Duodenal mucosa (tissue), 2 donors: ENCODE measurements at regions not wholly inside any gene's neighbourhood (a gene's known extent, or its start where the extent isn't known, plus 50 kb on each side); places are given as distances from the start of the nearest gene placed in this dataset.
"Not testable (repeated sequence)": the region's sequence is repeated elsewhere in the genome, so short reads cannot be mapped to it uniquely, and the experiment has no call there.

Source experiments
- H3K27ac ChIP-seq: one replicate; pipeline ENCODE4 v1.7.0; 2013; ENCODE audit warnings: low read depth, low read length
- H3K27me3 ChIP-seq, 2 donors: one replicate each; pipeline ENCODE4 v1.7.0; 2013; ENCODE audit warnings: low read length in 2 of 2, control low read depth in 1 of 2; ENCODE audit not compliant: insufficient read depth in 2 of 2, control insufficient read depth in 1 of 2
- H3K36me3 ChIP-seq, 2 donors: one replicate each; pipeline ENCODE4 v1.7.0; 2013; ENCODE audit warnings: low read length in 2 of 2, control low read depth in 1 of 2; ENCODE audit not compliant: insufficient read depth in 2 of 2, control insufficient read depth in 1 of 2
- H3K4me1 ChIP-seq, 2 donors: one replicate each; pipeline ENCODE4 v1.7.0; 2013; ENCODE audit warnings: low read length in 2 of 2, control low read depth in 1 of 2; ENCODE audit not compliant: insufficient read depth in 2 of 2, control insufficient read depth in 1 of 2
- H3K4me3 ChIP-seq, 2 donors: one replicate each; pipeline ENCODE4 v1.7.0; 2013; ENCODE audit warnings: low read length in 2 of 2, low read depth in 1 of 2
- H3K9ac ChIP-seq, 2 donors: one replicate each; pipeline ENCODE4 v1.7.0; 2013; ENCODE audit warnings: low read length in 2 of 2, low read depth in 1 of 2
- H3K9me3 ChIP-seq, 2 donors: one replicate each; pipeline ENCODE4 v1.7.0; 2013; ENCODE audit warnings: low read length in 2 of 2, control low read depth in 1 of 2; ENCODE audit not compliant: control insufficient read depth in 1 of 2

GRCh38 chr5:28400076-28400475 is 1361.7 kb upstream of the CDH9 start:
- Histone ChIP-seq H3K36me3 (no peaks in the 10 kb centered on the region), H3K9ac (no peak overlapping the region), H3K27me3 (no peaks in the 10 kb centered on the region), H3K4me3 (no peak overlapping the region), H3K4me1 (no peaks in the 10 kb centered on the region), H3K9me3 (peaks cover 11 to 12% of the 10 kb centered on the region in 2 donors), H3K27ac (no peak overlapping the region)

- Histone ChIP-seq H3K9me3 (peaks cover 8% of the 10 kb centered on the region in 2 donors), H3K4me3 (no peak overlapping the region), H3K4me1 (no peaks in the 10 kb centered on the region), H3K27ac (no peak overlapping the region), H3K27me3 (no peaks in the 10 kb centered on the region), H3K36me3 (no peaks in the 10 kb centered on the region), H3K9ac (no peak overlapping the region)
Observed at GRCh38 chr5:28399211-28399610, 1360.8 kb upstream of the CDH9 start.

DNA sequence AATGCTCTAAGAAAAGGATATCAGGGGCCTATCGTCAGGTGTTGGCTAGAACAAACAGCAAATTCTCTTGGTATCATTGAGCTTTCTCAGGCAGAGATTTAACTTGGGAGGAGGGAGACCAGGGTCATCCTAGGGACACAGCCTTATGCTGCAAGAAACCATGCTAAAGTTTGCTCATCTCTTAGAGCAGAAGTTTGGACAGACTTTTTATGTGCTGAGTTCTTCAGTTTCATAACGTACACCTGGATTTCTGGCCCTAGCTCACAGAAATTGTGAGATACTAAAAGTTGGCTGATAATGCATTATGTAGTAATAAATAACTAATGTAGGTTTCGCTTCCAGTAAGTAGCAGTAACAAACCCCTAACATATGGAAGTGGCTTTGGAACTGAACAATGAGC is 1359.8 kb upstream of the CDH9 start:
- Histone ChIP-seq H3K9me3 (peaks cover 6 to 8% of the 10 kb centered on the region in 2 donors), H3K4me1 (no peaks in the 10 kb centered on the region), H3K9ac (no peak overlapping the region), H3K27me3 (no peaks in the 10 kb centered on the region), H3K27ac (no peak overlapping the region), H3K4me3 (no peak overlapping the region), H3K36me3 (no peaks in the 10 kb centered on the region)

DNA sequence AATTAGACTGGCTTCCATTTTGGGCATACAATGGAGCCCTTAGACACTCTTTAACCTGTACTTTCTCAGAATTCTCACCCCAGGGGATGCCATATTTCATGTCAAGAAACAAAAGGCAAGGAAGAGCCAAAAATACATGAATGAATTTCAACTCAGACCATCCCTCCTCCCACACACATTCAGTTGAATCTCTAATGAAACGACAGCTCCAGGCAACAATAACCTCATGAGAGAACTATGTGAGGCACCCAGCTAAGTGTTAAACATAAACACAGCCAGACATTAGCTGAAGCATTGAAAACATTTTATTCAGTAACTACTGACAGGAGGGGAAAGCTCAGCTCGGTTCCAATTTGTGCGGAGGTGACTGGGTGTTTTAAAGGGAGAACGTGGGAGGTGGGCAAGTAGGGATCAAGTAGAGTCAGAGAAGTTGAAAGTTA is 1359.1 kb upstream of the CDH9 start:
- Histone ChIP-seq H3K4me3 (no peak overlapping the region), H3K4me1 (no peaks in the 10 kb centered on the region), H3K27ac (no peak overlapping the region), H3K36me3 (no peaks in the 10 kb centered on the region), H3K9me3 (peaks cover 6 to 8% of the 10 kb centered on the region in 2 donors), H3K27me3 (no peaks in the 10 kb centered on the region), H3K9ac (no peak overlapping the region)

GRCh38 chr5:28391277-28391676 is 1352.9 kb upstream of the CDH9 start:
- peaks cover 0 to 2% of the 10 kb centered on the region in 2 donors for H3K9me3 ChIP-seq
- no peak overlapping the region for H3K9ac ChIP-seq
- no peak overlapping the region for H3K4me3 ChIP-seq
- H3K27me3 ChIP-seq, result no peaks in the 10 kb centered on the region
- no peaks in the 10 kb centered on the region for H3K36me3 ChIP-seq
- H3K27ac ChIP-seq, result no peak overlapping the region
- H3K4me1 ChIP-seq, result no peaks in the 10 kb centered on the region

- H3K27ac ChIP-seq, result no peak overlapping the region
- no peaks in the 10 kb centered on the region for H3K36me3 ChIP-seq
- H3K9me3 ChIP-seq, result no peaks in the 10 kb centered on the region
- no peak overlapping the region for H3K4me3 ChIP-seq
- H3K27me3 ChIP-seq, result no peaks in the 10 kb centered on the region
- no peaks in the 10 kb centered on the region for H3K4me1 ChIP-seq
- H3K9ac ChIP-seq, result no peak overlapping the region
Observed at GRCh38 chr5:28390341-28390740, 1352.0 kb upstream of the CDH9 start.

- not testable (repeated sequence) for H3K4me3 ChIP-seq, H3K27ac ChIP-seq, H3K27me3 ChIP-seq, H3K9ac ChIP-seq, H3K4me1 ChIP-seq, H3K36me3 ChIP-seq, H3K9me3 ChIP-seq
Observed at GRCh38 chr5:28389727-28390126, 1351.3 kb upstream of the CDH9 start.

DNA sequence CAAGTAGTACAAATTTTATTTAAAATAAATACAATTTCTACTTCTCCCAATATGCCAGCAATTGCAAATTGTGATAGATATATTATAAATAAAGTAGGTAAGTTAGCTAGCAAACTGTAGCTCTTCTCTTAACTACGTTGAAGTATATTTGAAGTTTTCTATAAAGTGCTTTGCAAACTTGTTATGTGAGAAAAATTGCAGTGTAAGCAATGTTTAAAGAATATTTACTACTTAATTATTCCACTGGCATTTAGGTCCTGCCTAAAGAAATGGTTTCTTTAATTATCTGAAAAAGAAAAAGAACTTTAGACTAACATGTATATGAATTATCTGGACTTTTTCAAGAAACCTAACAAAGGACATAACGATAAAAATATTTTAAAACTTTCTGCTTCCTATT is 1350.0 kb upstream of the CDH9 start:
- H3K4me1 ChIP-seq, result no peaks in the 10 kb centered on the region
- H3K36me3 ChIP-seq, result no peaks in the 10 kb centered on the region
- H3K9ac ChIP-seq, result no peak overlapping the region
- H3K27me3 ChIP-seq, result no peaks in the 10 kb centered on the region
- no peaks in the 10 kb centered on the region for H3K9me3 ChIP-seq
- no peak overlapping the region for H3K4me3 ChIP-seq
- no peak overlapping the region for H3K27ac ChIP-seq

DNA sequence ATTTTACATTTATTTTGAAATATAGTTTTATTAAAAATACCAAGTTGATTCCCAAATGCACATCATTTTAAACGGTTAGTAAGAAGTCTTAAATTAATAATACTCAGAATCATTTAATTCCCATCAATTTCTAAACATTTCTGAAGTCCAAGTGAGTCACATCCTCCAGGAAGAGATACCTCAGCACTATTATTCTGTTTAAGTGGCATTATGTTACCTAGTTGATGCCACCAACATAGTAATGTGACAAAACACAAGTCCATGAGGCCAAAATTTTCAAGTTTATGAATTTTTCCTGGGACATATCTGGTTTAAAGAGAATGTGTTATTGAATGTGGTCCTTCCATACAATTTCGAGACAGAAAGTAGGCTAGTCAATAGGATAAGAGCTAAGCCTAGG is 1348.3 kb upstream of the CDH9 start:
- Histone ChIP-seq H3K36me3 (no peaks in the 10 kb centered on the region), H3K4me3 (no peak overlapping the region), H3K9ac (no peak overlapping the region), H3K4me1 (no peaks in the 10 kb centered on the region), H3K9me3 (peaks cover 2 to 3% of the 10 kb centered on the region in 2 donors), H3K27me3 (no peaks in the 10 kb centered on the region), H3K27ac (no peak overlapping the region)

- H3K27ac ChIP-seq, result no peak overlapping the region
- H3K4me1 ChIP-seq, result no peaks in the 10 kb centered on the region
- H3K9me3 ChIP-seq, result peaks cover 3 to 5% of the 10 kb centered on the region in 2 donors
- no peaks in the 10 kb centered on the region for H3K27me3 ChIP-seq
- H3K9ac ChIP-seq, result no peak overlapping the region
- no peak overlapping the region for H3K4me3 ChIP-seq
- H3K36me3 ChIP-seq, result no peaks in the 10 kb centered on the region
Observed at GRCh38 chr5:28380167-28380566, 1341.8 kb upstream of the CDH9 start.

- H3K4me1 ChIP-seq, result no peaks in the 10 kb centered on the region
- H3K9ac ChIP-seq, result no peak overlapping the region
- no peak overlapping the region for H3K27ac ChIP-seq
- peaks cover 4 to 11% of the 10 kb centered on the region in 2 donors for H3K9me3 ChIP-seq
- no peaks in the 10 kb centered on the region for H3K27me3 ChIP-seq
- H3K4me3 ChIP-seq, result no peak overlapping the region
- no peaks in the 10 kb centered on the region for H3K36me3 ChIP-seq
Observed at GRCh38 chr5:28374492-28374967, 1336.1 kb upstream of the CDH9 start.
